GM12878 (cell line): ENCODE measurements at regions not wholly inside any gene's neighbourhood (a gene's known extent, or its start where the extent isn't known, plus 50 kb on each side); places are given as distances from the start of the nearest gene placed in this dataset.

Experiments used
- ATAC-seq: fragments of 200-7000 bp; cut with Tn5 transposase; 3 replicates; pipeline ENCODE4 v1.9.1; 2020; ENCODE audit warnings: mild to moderate bottlenecking, moderate library complexity
- BruUV-seq: library from RNA; stranded (reverse); fragments of 400-500 nt; replicated peaks from 2 replicates; lab custom pipeline; 2021; lab: Mats Ljungman, UMichigan
- CTCF ChIA-PET: fragments of 300-600 bp; sonication (Branson Sonifier 250); formaldehyde crosslinking; extraction: SDS; loops from one replicate; lab custom pipeline; 2021; ENCODE audit warnings: inconsistent platforms; lab: Yijun Ruan, JAX
- POLR2A ChIA-PET: fragments of 350-600 bp; formaldehyde crosslinking; extraction: SDS; loops from one replicate; lab custom pipeline; 2021; ENCODE audit warnings: inconsistent platforms; lab: Charles Lee
- RAD21 ChIA-PET: fragments of 300-600 bp; sonication (Branson Sonifier 250); formaldehyde crosslinking; loops from one replicate; lab custom pipeline; 2023; ENCODE audit warnings: antibody characterized with exemption; ENCODE audit not compliant: unreplicated experiment; lab: Charles Lee
- SMC1A ChIA-PET: fragments of 300-600 bp; sonication (Branson Sonifier 250); formaldehyde crosslinking; loops from one replicate; lab custom pipeline; 2023; ENCODE audit not compliant: unreplicated experiment, uncharacterized antibody; lab: Charles Lee
- DNase-seq: peaks from one replicate; pipeline ENCODE4 v3.0.0-alpha.2; 2011; ENCODE audit warnings: low read depth, low spot score
- FAIRE-seq: peaks from 3 replicates; lab custom pipeline; 2011; peaks lifted over from hg19 to GRCh38; lab: Jason Lieb, UNC
- H2AFZ ChIP-seq: 2 replicates; pipeline ENCODE4 v1.6.0; 2011; ENCODE audit warnings: low read depth, low read length, control low read depth; ENCODE audit not compliant: control insufficient read depth
- H3K27ac ChIP-seq: 2 replicates; pipeline ENCODE4 v1.5.1; 2011; ENCODE audit warnings: control low read depth; ENCODE audit not compliant: control insufficient read depth, insufficient read depth
- H3K27me3 ChIP-seq, 2 experiments: replicated peaks in 1 of 2; 2 replicates each; pipeline versions ENCODE4 v1.6.0 to v1.6.1; 2011; ENCODE audit warnings: low read length in 1 of 2; ENCODE audit not compliant: control insufficient read depth in 2 of 2, insufficient read depth in 2 of 2
- H3K36me3 ChIP-seq, 2 experiments: 2 replicates each; pipeline ENCODE4 v1.5.1; 2011; ENCODE audit warnings: low read length in 1 of 2; ENCODE audit not compliant: control insufficient read depth in 2 of 2, insufficient read depth in 2 of 2
- H3K4me1 ChIP-seq: 2 replicates; pipeline ENCODE4 v1.6.1; 2011; ENCODE audit warnings: mild to moderate bottlenecking, low read length, moderate library complexity, mixed read lengths; ENCODE audit not compliant: control insufficient read depth, insufficient read depth
- H3K4me2 ChIP-seq: 2 replicates; pipeline ENCODE4 v1.6.0; 2011; ENCODE audit warnings: control low read depth; ENCODE audit not compliant: control insufficient read depth, insufficient read depth
- H3K4me3 ChIP-seq: fragments of 200-600 bp; sonication (generic); 2 replicates; pipeline ENCODE4 v1.5.1; 2016
- H3K79me2 ChIP-seq: 2 replicates; pipeline ENCODE4 v1.6.0; 2011; ENCODE audit warnings: low read length; ENCODE audit not compliant: control insufficient read depth, insufficient read depth
- H3K9ac ChIP-seq: 2 replicates; pipeline ENCODE4 v1.8.0; 2011; ENCODE audit warnings: low read length, control low read depth, mixed read lengths; ENCODE audit not compliant: control insufficient read depth, insufficient read depth
- H3K9me3 ChIP-seq: replicated peaks from 3 replicates; pipeline ENCODE4 v1.5.1; 2011; ENCODE audit warnings: mild to moderate bottlenecking, low read length; ENCODE audit not compliant: control insufficient read depth, insufficient read depth
- H4K20me1 ChIP-seq: 2 replicates; pipeline ENCODE4 v1.6.0; 2011; ENCODE audit not compliant: control insufficient read depth, insufficient read depth
- BACH1 ChIP-seq: fragments of 450-650 bp; IDR thresholded peaks from 2 replicates; pipeline ENCODE4 v1.6.1; 2017; ENCODE audit warnings: mild to moderate bottlenecking, borderline replicate concordance
- CREM ChIP-seq: IDR thresholded peaks from 2 replicates; pipeline ENCODE4 v1.6.1; 2014; ENCODE audit warnings: antibody characterized with exemption, low read depth
- EED ChIP-seq: sonication (generic); IDR thresholded peaks from 2 replicates; pipeline ENCODE4 v1.6.1; 2016; ENCODE audit warnings: antibody characterized with exemption, low read depth
- EP300 ChIP-seq, 2 experiments: fragments of 150-350 bp in 1 of 2; IDR thresholded peaks; 2 replicates each; pipeline ENCODE4 v1.6.1; 2011 to 2012; ENCODE audit warnings: low read depth in 2 of 2, low read length in 2 of 2, borderline replicate concordance in 1 of 2, improper control_type of control experiment in 1 of 2, inconsistent platforms in 1 of 2; ENCODE audit not compliant: control insufficient read depth in 1 of 2
- HDAC2 ChIP-seq: fragments of 200-600 bp; sonication (generic); IDR thresholded peaks from 2 replicates; pipeline ENCODE4 v1.6.1; 2017
- KAT2A ChIP-seq: conservative IDR thresholded peaks from 2 replicates; pipeline ENCODE4 v1.6.1; 2011; ENCODE audit warnings: low read depth, low read length; ENCODE audit not compliant: control insufficient read depth
- NFYB ChIP-seq: IDR thresholded peaks from 2 replicates; pipeline ENCODE4 v1.6.1; 2011; ENCODE audit warnings: low read depth, mild to moderate bottlenecking, low read length, improper control_type of control experiment, moderate library complexity; ENCODE audit not compliant: insufficient read depth
- RAD21 ChIP-seq: IDR thresholded peaks from 2 replicates; pipeline ENCODE4 v1.6.1; 2011; ENCODE audit warnings: mild to moderate bottlenecking, low read depth, low read length, moderate library complexity; ENCODE audit not compliant: insufficient read depth
- RCOR1 ChIP-seq: conservative IDR thresholded peaks from 2 replicates; pipeline ENCODE4 v1.6.1; 2012; ENCODE audit warnings: low read depth, low read length, improper control_type of control experiment
- RELA ChIP-seq: fragments of 450-650 bp; IDR thresholded peaks from 2 replicates; pipeline ENCODE4 v1.8.0; 2014; ENCODE audit warnings: borderline replicate concordance; ENCODE audit not compliant: partially characterized antibody
- RFX5 ChIP-seq: IDR thresholded peaks from 2 replicates; pipeline ENCODE4 v1.6.1; 2011; ENCODE audit warnings: low read depth, low read length, improper control_type of control experiment
- SMAD5 ChIP-seq: IDR thresholded peaks from 2 replicates; pipeline ENCODE4 v1.6.1; 2016; ENCODE audit warnings: antibody characterized with exemption, low read depth
- ZNF217 ChIP-seq: fragments of 450-650 bp; IDR thresholded peaks from 2 replicates; pipeline ENCODE4 v1.6.1; 2017; ENCODE audit warnings: antibody characterized with exemption, mild to moderate bottlenecking
- ZNF24 ChIP-seq: fragments of 450-650 bp; IDR thresholded peaks from 2 replicates; pipeline ENCODE4 v1.6.1; 2017; ENCODE audit warnings: antibody characterized with exemption, mild to moderate bottlenecking
- WGBS: methylation state at CpG from one replicate; pipeline ENCODE4 v1.1.6; 2016; ENCODE audit warnings: low lambda C conversion rate; ENCODE audit not compliant: insufficient replicate concordance, insufficient coverage; ENCODE audit errors: missing lambda C conversion rate; 5-methylcytosine and 5-hydroxymethylcytosine counted together
- in situ Hi-C: fragments of 300-500 bp; cut with MboI; formaldehyde crosslinking; loops from 9 replicates; pipeline ENCODE4 v1.14.3; 2018; ENCODE audit warnings: mixed read lengths
- intact Hi-C: fragments of 100-400 bp; cut with micrococcal nuclease; formaldehyde crosslinking; loops from one replicate; pipeline ENCODE4 v1.14.2; 2022; ENCODE audit not compliant: unreplicated experiment
- TF ChIP-seq, protein P1 (sequence below): fragments of 450-650 bp; IDR thresholded peaks from 2 replicates; pipeline ENCODE4 v1.6.1; 2017; ENCODE audit warnings: low read depth, mild to moderate bottlenecking, moderate library complexity
- TF ChIP-seq, protein P2 (sequence below): IDR thresholded peaks from 2 replicates; pipeline ENCODE4 v1.6.1; 2012; ENCODE audit warnings: low read depth, low read length, improper control_type of control experiment
- TF ChIP-seq, protein P3 (sequence below): IDR thresholded peaks from 2 replicates; pipeline ENCODE4 v1.6.1; 2012; ENCODE audit warnings: low read length, inconsistent platforms

DNA sequence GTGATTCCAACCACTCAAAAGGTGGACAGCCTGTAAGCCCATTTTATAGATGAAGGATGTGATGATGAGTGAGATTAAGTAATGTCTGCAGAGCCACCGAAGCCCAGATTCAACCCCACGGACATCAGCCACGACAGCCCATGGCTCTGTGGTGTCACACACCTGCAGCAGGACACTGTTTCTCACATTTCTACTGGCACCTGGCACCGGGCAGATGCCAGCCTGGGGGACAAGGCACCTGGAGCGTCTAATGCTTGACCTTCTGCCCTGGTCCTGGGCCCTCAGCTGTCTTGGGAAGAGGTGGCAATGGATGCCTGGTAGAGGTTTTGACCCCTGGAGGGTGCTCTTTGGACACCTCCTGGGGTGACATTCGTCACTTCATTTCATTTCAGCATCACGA lies 176.3 kb downstream of the ANAPC1 start:
- ChIA-PET RAD21 (no interaction called here), SMC1A (no interaction called here), CTCF (no interaction called here), POLR2A (no interaction called here)
- Histone ChIP-seq H3K27ac (no peak overlapping the region), H2AFZ (no peak overlapping the region), H3K9me3 (no peaks in the 10 kb centered on the region; the same call in 2 of the 3 replicates), H3K36me3 (no peaks in the 10 kb centered on the region), H3K4me3 (no peak overlapping the region), H3K79me2 (no peaks in the 10 kb centered on the region), H3K4me1 (peaks cover 20% of the 10 kb centered on the region), H3K4me2 (no peak overlapping the region), H4K20me1 (no peaks in the 10 kb centered on the region), H3K27me3 (no peaks in the 10 kb centered on the region), H3K9ac (no peak overlapping the region)
- intact Hi-C loops (no loop called here), in situ Hi-C loops (loop anchor here (10.0 to 25.0 kb wide), 3 partner anchors 220 to 895 kb away; no protein-coding TSS in a partner anchor)
- 64% methylated on average over 7 of the region's 7 CpGs for WGBS
- no TSS peak for BruUV-seq
- TF ChIP-seq RCOR1 (no peak), SMAD5 (no peak), EED (no peak), BACH1 (no peak), KAT2A (no peak), RAD21 (no peak), RELA (no peak), NFYB (no peak), EP300 (IDR thresholded peaks at IDR 0.05; ENCODE audit: borderline replicate concordance in 1 of 2, control insufficient read depth in 1 of 2, low read depth in 2 of 2, low read length in 2 of 2) (no peak), ZNF24 (no peak), CREM (no peak), ZNF217 (no peak), HDAC2 (no peak), RFX5 (no peak)
- TF ChIP-seq, protein P1, sequence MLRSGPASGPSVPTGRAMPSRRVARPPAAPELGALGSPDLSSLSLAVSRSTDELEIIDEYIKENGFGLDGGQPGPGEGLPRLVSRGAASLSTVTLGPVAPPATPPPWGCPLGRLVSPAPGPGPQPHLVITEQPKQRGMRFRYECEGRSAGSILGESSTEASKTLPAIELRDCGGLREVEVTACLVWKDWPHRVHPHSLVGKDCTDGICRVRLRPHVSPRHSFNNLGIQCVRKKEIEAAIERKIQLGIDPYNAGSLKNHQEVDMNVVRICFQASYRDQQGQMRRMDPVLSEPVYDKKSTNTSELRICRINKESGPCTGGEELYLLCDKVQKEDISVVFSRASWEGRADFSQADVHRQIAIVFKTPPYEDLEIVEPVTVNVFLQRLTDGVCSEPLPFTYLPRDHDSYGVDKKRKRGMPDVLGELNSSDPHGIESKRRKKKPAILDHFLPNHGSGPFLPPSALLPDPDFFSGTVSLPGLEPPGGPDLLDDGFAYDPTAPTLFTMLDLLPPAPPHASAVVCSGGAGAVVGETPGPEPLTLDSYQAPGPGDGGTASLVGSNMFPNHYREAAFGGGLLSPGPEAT, result no peak
- TF ChIP-seq, protein P2, sequence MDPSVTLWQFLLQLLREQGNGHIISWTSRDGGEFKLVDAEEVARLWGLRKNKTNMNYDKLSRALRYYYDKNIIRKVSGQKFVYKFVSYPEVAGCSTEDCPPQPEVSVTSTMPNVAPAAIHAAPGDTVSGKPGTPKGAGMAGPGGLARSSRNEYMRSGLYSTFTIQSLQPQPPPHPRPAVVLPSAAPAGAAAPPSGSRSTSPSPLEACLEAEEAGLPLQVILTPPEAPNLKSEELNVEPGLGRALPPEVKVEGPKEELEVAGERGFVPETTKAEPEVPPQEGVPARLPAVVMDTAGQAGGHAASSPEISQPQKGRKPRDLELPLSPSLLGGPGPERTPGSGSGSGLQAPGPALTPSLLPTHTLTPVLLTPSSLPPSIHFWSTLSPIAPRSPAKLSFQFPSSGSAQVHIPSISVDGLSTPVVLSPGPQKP, result no peak
- TF ChIP-seq, protein P3, sequence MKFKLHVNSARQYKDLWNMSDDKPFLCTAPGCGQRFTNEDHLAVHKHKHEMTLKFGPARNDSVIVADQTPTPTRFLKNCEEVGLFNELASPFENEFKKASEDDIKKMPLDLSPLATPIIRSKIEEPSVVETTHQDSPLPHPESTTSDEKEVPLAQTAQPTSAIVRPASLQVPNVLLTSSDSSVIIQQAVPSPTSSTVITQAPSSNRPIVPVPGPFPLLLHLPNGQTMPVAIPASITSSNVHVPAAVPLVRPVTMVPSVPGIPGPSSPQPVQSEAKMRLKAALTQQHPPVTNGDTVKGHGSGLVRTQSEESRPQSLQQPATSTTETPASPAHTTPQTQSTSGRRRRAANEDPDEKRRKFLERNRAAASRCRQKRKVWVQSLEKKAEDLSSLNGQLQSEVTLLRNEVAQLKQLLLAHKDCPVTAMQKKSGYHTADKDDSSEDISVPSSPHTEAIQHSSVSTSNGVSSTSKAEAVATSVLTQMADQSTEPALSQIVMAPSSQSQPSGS, result no peak
- ATAC-seq (no peak), DNase-seq (no peak), FAIRE-seq (no peak)
